NCI-H2081 treated with DMSO at 0.1 percent for 48 hours (cell line): ENCODE measurements at regions not wholly inside any gene's neighbourhood (a gene's known extent, or its start where the extent isn't known, plus 50 kb on each side); places are given as distances from the start of the nearest gene placed in this dataset.

Experiments used
- DNase-seq: peaks from one replicate; lab custom pipeline; 2025; lab: John Stamatoyannopoulos, UW

DNA sequence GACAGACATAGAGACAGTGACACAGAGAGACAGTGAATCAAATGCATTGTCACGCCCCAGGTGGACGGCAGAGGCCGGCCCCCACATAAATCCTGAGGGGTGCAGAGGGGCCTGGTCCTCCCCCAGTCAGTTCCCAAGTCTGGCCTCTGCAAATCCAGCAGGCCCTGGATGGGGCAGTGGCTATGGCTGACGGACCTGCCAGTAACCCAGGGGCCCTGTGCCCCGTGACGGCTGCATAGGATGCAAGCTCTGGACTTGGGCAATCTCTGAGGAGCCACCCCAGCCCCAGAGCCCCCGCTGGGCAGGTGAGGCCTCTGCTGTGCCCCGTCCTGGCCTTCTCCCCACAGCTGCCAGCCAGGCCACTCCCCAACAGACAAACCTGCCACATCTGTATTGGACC is 204.5 kb downstream of the BRD1 start:
- no peak for DNase-seq

DNA sequence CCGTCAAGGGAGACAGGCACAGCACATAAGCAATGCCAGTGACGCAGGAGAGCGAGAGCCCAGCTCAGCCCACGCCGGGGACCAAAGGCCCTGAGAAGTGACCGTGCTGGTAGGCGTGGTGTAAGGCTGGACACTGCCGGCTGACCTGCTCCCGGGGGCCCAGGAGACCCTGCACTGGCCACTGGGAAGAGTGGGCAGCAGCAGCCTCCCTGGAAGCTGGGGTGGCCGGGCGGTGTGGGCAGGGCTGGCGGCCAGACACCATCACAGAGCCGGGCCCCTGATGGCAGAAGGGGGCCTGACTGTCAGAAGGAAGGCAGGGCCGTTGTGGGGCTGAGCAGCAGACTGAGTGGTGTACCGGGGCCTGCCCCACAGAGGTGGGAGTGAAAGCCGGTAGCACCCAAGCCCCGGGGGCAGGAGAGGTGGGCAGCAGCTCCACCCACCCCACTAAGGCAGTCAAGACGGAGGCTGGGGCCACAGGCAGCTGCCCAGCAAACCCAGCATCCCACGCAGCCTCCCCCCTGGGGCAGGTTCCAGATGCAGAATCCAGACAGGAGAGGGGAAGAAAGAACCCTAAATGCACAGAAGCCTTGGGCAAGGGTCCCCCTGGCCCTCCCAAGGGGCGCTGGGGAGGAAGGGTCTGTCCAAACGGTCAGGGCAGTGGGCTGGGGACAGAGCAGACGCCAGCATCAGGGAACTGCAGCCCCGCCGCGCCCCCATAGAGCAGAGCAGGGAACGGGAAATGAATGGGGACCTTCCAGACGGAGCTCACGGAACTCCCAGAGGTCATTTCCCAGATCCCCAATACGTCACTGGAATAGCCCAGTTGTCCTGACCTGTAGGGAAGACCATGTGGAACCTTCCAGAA is 205.2 kb downstream of the BRD1 start:
- no peak for DNase-seq

DNA sequence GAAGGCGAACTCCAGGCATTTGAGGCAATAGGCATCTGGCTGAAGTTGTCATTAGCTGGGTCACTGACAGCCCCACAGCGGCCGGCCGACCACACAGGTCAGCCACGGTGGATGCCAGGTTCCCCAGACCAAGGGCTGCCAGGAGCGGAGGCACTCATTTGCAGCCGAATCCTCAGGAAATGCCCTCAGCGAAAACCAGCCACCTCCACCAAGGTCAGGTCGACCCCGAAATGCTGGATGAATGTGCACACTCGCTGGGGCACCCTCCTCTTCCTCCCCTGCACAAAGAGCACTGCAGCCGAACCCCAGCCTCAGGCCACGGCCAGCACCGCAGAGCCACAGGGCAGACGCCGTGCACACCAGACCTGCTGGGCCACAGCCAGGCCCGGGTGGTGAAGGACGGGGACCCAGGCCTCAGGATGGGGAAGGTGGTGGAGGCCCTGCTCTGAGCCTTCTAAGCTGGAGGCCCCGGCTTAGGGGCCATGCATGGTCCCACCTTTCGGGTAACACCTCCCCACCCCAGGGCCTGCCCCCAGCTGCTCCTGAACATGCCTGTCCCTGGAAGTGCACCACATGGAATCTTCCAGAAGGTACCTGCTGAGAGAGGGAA is 206.0 kb downstream of the BRD1 start:
- no peak for DNase-seq

DNA sequence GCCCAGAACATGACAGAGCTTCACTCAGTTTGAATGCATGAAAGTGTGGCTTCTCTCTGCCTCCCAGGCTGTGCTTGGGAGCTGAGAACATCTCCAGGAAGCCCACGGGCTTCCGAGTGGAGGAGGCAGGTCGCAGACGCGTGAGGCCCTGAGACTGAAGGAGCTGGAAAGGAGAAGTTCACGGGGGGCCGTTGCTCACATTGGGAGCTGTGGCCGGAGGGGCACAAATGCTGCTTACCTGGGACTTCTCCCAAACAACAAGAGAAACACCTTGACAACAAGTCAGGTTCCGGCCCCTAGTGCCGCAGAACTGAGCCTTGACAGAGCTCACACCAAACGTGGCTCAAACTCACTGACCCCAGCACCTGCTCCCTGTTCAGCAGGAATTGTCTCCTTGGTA is 207.0 kb downstream of the BRD1 start:
- DNase-seq: no peak

- DNase-seq: no peak
These were observed 207.6 kb downstream of the BRD1 start for GRCh38 chr22:49620003-49620556.

- DNase-seq: no peak
These were observed 208.4 kb downstream of the BRD1 start for GRCh38 chr22:49619301-49619700.

DNA sequence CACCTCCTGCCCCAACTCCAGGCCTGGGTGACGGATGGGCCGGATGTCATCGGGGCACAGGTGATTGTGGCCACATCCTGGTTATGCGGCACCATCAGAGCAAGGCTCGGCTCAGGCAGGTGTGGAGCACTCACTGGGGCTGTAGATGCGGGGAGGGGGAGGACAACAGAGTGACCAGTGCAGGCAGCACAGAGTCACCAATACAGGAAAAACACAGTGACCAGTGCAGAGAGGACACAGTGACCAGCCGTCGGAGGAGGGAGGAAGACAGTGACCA is 209.1 kb downstream of the BRD1 start:
- no peak for DNase-seq

DNA sequence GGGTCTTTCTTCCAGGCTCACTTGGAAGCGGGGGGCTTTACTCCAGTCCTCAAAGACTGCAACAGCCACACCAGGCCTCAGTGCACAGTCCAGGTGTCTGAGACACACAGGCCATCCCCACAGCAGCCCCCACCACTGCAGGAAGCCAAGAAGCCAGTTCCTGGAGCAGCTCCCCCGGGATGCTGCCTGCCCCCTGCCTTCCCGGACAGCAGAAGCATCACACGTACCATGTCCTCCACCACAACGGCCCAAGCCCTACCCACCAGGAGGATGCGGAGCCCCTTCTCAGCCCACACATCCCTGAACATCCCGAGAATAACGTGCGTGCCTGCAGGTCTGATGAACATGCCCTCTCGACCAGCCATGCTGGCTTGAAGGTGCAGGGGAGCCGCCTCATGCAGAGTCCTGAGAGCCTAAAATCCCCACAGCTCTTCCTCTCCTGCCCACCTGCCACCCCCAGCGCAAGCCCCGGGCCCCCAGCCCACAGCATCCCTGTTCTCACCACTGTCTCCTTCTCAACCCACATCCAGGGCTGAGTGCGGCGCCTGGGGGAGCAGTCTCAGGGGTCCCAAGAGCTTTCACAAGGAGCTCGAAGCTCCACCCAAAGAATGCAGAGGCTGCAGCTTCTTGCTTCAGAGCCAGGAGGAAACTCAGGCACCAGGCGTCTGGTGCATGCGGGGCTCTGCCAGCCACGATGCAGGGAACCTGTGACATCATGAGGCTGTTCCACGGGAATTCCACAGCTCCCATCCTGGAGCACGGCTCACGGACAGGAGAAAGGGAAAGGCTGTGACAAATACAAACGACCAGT is 209.6 kb downstream of the BRD1 start:
- no peak for DNase-seq

DNA sequence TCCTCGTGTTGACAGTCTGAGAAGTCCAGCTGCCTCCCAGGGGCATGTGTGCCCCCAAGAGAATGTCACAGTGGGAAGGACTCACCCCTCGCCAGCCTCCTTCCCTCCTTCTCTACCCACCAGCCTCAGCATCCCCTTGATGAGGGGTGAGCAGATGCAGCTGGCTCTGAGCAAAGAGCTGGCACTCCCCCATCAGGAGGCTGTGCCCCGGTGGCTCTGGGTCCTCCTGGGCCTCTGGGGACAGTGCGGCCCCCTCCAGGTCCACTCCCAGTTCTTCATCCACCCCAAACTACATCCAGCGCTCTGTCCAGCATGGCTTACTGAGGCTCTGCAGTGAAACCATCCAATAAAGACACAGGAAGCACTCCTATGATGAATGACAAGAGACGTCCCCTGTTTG is 210.4 kb downstream of the BRD1 start:
- DNase-seq: no peak

DNA sequence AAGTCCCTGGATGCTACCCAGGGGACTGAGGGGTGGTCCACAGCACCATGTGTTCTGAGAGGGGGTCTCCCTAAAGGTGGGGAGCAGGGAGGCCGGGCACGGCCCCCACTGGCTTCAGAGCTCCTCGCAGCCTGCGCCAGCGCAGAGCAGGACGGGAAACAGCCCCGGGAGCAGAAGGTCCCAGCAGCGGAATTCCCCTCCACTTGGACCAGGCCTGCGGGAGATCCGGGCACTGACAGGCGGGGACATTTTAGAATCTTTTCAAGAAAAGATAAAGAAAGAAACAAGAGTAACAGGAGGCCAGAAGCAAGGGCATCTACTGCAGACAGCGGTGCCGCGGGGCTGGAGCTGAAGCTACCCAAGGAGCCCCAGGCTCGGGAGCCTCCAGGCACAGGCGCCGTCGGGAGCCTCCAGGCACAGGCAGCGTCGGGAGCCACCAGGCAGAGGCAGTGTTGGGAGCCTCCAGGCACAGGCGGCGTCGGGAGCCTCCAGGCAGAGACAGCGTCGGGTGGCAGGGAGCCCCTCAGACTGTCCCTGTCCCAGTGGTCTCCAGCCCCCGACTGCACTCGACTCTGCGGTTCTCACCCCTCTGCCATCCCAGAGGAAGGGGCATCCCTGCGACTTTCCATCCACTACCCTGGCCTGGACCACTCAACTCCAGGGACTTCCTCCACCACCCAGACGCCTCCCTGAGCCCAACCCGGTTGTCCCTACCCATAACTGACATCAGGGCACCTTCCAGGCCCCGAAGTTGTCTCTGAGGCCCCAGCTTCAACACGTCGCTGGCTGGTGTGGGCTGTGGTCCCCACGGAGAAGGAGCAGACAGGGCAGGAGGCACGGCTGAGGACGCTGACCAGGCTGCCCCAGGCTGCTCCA is 211.1 kb downstream of the BRD1 start:
- no peak for DNase-seq

DNA sequence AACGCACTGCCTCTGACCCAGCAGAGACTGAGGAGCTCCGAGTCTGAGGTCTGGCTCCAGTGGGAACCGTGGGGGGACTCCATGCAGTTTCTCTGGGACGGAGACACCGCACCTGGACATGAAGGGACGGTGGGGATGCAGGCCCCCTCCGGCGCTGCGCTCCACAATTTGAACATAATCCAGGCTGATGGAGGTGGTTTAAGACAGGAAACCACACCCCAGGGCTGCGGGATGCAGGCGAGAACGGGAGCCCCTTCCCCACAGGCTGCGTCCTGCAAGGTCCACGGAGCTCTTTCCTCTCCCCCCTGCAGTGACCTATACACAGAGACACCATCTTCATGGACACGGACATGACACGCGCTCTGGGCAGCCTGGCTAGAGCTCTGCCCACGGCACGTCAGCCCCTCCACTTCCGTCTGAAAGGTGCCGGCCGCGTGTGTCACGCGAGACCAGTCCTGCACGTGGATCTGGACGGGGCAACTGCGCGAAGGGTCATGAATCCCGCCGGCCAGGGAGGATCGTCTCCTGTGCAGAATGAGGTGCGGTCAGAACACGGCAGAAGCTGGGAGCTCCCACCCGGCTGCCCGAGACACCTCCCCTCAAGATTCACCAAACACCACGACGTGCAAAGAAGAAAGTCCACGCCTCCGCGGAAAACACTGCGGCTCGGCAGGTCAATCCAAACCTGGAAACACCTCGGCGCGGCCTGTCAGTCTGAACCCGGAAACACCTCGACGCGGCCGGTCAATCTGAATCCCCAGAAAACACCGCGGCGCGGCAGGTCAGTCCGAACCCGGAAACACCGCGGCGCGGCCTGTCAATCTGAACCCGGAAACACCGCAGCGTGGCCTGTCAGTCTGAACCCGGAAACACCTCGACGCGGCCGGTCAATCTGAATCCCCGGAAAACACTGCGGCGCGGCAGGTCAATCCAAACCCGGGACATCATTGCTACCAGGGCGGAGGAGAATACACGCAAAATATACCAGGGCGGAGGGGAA is 212.4 kb downstream of the BRD1 start:
- DNase-seq: no peak

DNA sequence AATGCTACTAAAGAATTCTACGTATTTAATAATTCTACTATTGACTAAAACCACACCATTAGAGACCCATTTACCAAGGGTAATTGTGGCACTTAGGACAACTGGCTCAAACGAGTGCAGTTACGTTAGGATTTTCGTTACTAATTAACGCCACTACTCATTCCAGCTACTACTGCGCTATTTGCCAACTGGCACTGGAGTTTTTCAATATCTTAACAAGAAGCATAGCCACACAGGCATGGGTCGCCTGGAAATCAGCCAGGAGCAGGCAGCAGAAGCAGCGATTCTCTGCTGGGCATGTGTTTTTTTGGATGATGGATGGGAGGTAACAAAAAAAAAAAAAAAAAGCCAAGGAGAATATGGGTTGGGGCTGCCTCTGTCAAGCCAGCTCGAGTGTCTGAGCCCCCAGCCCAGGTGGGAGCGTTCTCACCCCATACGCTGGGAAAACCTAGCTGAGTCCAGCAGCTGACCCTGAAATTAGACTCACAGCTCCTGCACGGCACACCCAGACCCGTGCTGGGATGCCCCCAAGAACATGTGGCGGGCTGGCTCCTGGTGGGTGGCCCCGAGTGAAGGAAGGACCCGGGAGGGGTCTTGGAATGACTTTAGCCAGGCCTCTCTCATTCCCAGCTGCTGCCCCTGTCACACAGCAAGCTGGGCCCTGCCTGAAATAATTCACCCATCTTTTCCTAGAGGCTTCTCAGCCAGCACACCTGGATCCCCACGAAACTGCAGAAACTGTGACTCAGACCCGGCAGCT is 214.0 kb downstream of the BRD1 start:
- DNase-seq: no peak

DNA sequence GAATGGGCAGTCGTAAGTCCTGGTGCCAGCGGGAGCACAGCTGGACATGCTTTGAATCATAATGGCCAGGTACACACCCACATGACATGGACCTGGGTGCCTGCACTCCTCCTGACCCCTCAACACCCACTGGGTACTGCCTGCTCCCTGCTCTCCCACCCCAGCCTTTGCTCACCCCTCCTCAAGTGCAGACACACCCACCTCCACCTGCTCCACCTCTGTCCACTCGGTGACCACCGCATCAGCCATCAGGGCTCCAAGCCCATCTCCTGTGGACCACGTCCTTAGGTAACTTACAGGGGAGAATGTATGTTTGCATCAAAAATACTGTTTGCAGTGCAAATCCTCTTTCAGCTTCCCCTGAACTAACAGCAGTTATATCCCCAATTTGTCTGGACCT is 214.6 kb downstream of the BRD1 start:
- no peak for DNase-seq

DNA sequence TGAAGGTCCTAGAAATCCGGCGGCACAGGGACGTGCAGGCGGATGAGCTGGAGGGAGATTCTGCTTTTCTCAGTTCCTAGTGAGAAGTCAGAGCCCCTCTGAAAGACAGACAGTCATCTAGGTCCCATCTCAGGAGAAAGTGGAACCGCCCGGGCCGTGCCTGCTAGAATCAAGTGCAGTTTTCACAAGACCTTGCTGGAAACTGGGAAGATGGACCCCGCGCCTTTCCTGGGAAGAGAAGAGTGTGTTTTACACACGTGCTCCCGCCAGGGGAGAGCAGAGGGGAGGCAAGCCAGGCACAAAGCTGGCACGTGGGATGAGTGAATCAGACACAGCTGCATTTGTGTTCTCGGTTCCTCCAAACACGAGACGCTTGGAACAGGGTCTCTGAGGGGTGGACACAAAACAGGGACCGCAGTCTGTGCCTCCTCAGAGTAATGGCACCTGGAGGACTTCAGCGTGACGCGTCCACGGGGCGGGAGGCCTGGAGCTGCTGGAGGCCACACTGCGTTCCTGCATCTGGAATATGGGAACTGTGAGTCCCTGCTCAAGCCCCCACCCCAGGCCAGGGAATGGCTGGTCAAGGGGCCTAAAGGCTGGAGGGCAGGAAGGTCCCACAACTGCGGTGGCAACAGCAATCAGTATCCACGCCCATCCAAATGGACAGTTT is 218.3 kb downstream of the BRD1 start:
- DNase-seq: no peak

- no peak for DNase-seq
These were observed 219.0 kb downstream of the BRD1 start for GRCh38 chr22:49608660-49609059.

- no peak for DNase-seq
These were observed 219.4 kb downstream of the BRD1 start for GRCh38 chr22:49608228-49608627.

DNA sequence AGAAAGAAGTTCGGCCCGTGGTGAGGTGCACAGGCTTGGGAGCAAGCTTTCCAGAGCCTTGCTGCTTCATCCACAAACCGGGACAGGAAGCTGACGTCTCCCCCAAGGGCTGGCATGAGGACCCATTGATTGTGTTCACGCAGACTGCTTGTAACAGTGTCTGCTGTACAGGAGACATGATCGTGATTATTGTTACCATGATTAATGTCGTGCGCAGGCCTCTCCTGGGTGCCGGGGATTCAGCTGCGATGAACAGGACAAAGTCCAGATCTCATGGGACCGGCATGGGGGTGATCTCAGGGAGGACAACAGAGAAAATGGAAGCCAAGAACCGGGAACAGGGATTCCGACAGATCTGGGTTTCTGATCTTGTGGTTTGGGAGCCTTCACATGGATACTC is 219.9 kb downstream of the BRD1 start:
- no peak for DNase-seq

DNA sequence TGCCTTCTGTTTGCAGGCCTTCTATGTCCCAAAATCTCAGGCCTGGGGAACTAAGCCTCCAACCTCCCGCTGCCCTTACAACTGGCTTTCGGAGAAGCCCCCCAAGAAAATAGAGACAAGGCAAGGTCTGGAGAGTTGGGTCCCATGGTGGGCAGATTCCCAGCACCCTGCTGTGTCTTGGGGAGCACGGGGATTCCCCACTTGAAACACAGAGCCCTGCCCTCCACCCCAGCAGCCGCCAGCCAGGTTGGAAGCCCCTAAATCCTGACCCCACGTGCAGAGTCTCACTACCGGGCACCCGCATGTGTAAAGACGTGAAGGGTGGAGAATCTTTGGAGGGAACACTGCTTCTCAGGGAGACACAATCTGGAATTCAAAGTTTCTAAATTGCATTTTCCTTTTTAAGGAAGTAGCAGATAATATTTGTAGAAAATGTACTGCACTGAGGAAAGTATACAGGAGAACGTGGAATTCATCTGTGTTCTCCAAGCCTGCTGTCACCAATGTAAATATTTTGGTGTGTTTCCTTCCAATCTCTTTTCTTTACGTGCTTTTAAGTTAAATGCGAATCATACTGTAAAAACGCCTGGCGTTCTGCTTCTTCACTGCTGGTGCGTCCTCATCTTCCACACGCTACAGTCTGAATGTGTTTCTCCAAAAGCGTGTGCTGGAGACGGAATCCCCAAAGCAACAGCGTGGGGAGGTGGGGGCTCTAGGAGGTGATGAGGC is 220.9 kb downstream of the BRD1 start:
- no peak for DNase-seq
